ENCODE measurements at regions not wholly inside any gene's neighbourhood (a gene's known extent, or its start where the extent isn't known, plus 50 kb on each side); places are given as distances from the start of the nearest gene placed in this dataset.

GRCh38 chr13:106010836-106011235 lies 524.6 kb downstream of the EFNB2 start:
- no peak overlapping the region for H3K4me3 ChIP-seq (ENCODE audit: low read depth, low read length)
- no peak for TF ChIP-seq POLR2A (IDR thresholded peaks at IDR 0.05; ENCODE audit: extremely low read depth, insufficient read length)
- no peak for TF ChIP-seq MAX (IDR thresholded peaks at IDR 0.05; ENCODE audit: low read depth, low read length)
- no peak for TF ChIP-seq MYC (IDR thresholded peaks at IDR 0.05; ENCODE audit: low read depth, low read length)
- no peak for TF ChIP-seq CTCF (IDR thresholded peaks at IDR 0.05; ENCODE audit: low read depth, low read length)
- DNase-seq (ENCODE audit: low read depth): no peak

GRCh38 chr13:106008540-106008939 lies 526.9 kb downstream of the EFNB2 start:
- no peak overlapping the region for H3K4me3 ChIP-seq (ENCODE audit: low read depth, low read length)
- TF ChIP-seq MAX (IDR thresholded peaks at IDR 0.05; ENCODE audit: low read depth, low read length) (no peak), POLR2A (IDR thresholded peaks at IDR 0.05; ENCODE audit: extremely low read depth, insufficient read length) (no peak), CTCF (IDR thresholded peaks at IDR 0.05; ENCODE audit: low read depth, low read length) (no peak), MYC (IDR thresholded peaks at IDR 0.05; ENCODE audit: low read depth, low read length) (no peak)
- DNase-seq (ENCODE audit: low read depth): no peak

GRCh38 chr13:106007156-106007555 lies 528.3 kb downstream of the EFNB2 start:
- no peak for DNase-seq (ENCODE audit: low read depth)
- no peak overlapping the region for H3K4me3 ChIP-seq (ENCODE audit: low read depth, low read length)
- TF ChIP-seq MAX (IDR thresholded peaks at IDR 0.05; ENCODE audit: low read depth, low read length): no peak
- TF ChIP-seq MYC (IDR thresholded peaks at IDR 0.05; ENCODE audit: low read depth, low read length): no peak
- no peak for TF ChIP-seq CTCF (IDR thresholded peaks at IDR 0.05; ENCODE audit: low read depth, low read length)
- TF ChIP-seq POLR2A (IDR thresholded peaks at IDR 0.05; ENCODE audit: extremely low read depth, insufficient read length): no peak

GRCh38 chr13:106003651-106004050 lies 531.8 kb downstream of the EFNB2 start:
- DNase-seq (ENCODE audit: low read depth): no peak
- TF ChIP-seq CTCF (IDR thresholded peaks at IDR 0.05; ENCODE audit: low read depth, low read length) (no peak), POLR2A (IDR thresholded peaks at IDR 0.05; ENCODE audit: extremely low read depth, insufficient read length) (no peak), MYC (IDR thresholded peaks at IDR 0.05; ENCODE audit: low read depth, low read length) (no peak), MAX (IDR thresholded peaks at IDR 0.05; ENCODE audit: low read depth, low read length) (no peak)

GRCh38 chr13:106001443-106001842 lies 534.0 kb downstream of the EFNB2 start:
- no peak overlapping the region for H3K4me3 ChIP-seq (ENCODE audit: low read depth, low read length)
- TF ChIP-seq MAX (IDR thresholded peaks at IDR 0.05; ENCODE audit: low read depth, low read length) (no peak), POLR2A (IDR thresholded peaks at IDR 0.05; ENCODE audit: extremely low read depth, insufficient read length) (no peak), CTCF (IDR thresholded peaks at IDR 0.05; ENCODE audit: low read depth, low read length) (no peak)
- no peak for DNase-seq (ENCODE audit: low read depth)

More at GRCh38 chr13:106003651-106004050, 531.8 kb downstream of the EFNB2 start:
- H3K4me3 ChIP-seq (ENCODE audit: low read depth, low read length): no peak overlapping the region

Measured in NB4 (cell line).